OCI-LY1 (cell line): ENCODE measurements at regions not wholly inside any gene's neighbourhood (a gene's known extent, or its start where the extent isn't known, plus 50 kb on each side); places are given as distances from the start of the nearest gene placed in this dataset.

Source experiments
- H2AFZ ChIP-seq: fragments of 200-600 bp; sonication (generic), shearing (Covaris generic); 2 replicates; pipeline ENCODE4 v1.6.0; 2014; ENCODE audit warnings: antibody characterized with exemption, mild to moderate bottlenecking, low read length
- H3F3A ChIP-seq: fragments of 200-600 bp; sonication (generic), shearing (Covaris generic); 2 replicates; pipeline ENCODE4 v1.6.0; 2014; ENCODE audit warnings: mild to moderate bottlenecking, antibody characterized with exemption, low read length, moderate library complexity; ENCODE audit not compliant: insufficient read depth
- H3K27ac ChIP-seq: fragments of 200-600 bp; sonication (generic); 2 replicates; pipeline ENCODE4 v1.5.1; 2014; ENCODE audit warnings: low read length, mixed run types, mild to moderate bottlenecking, low read depth; ENCODE audit not compliant: poor library complexity, severe bottlenecking
- H3K27me3 ChIP-seq: fragments of 200-600 bp; sonication (generic); 2 replicates; pipeline ENCODE4 v1.6.0; 2014; ENCODE audit warnings: antibody characterized with exemption, mild to moderate bottlenecking, low read length, moderate library complexity; ENCODE audit not compliant: insufficient read depth
- H3K36me3 ChIP-seq: fragments of 200-600 bp; sonication (generic); 2 replicates; pipeline ENCODE4 v1.6.1; 2014; ENCODE audit warnings: mild to moderate bottlenecking, antibody characterized with exemption, low read length, moderate library complexity, mixed read lengths; ENCODE audit not compliant: insufficient read depth
- H3K4me1 ChIP-seq: fragments of 200-600 bp; sonication (generic); 2 replicates; pipeline ENCODE4 v1.5.1; 2014; ENCODE audit warnings: mild to moderate bottlenecking, low read length, moderate library complexity; ENCODE audit not compliant: insufficient read depth, severe bottlenecking
- H3K4me2 ChIP-seq: fragments of 200-600 bp; sonication (generic), shearing (Covaris generic); 2 replicates; pipeline ENCODE4 v1.6.1; 2014; ENCODE audit warnings: low read length
- H3K4me3 ChIP-seq: fragments of 200-600 bp; sonication (generic); 2 replicates; pipeline ENCODE4 v1.5.1; 2014; ENCODE audit warnings: low read length, low read depth, mild to moderate bottlenecking, mixed read lengths; ENCODE audit not compliant: poor library complexity, severe bottlenecking
- H3K79me2 ChIP-seq: fragments of 200-600 bp; shearing (Covaris generic); 2 replicates; pipeline ENCODE4 v1.6.1; 2016; ENCODE audit warnings: mixed run types, low read length, mixed read lengths; ENCODE audit not compliant: insufficient read depth
- H3K9ac ChIP-seq: fragments of 200-600 bp; sonication (generic), shearing (Covaris generic); 2 replicates; pipeline ENCODE4 v1.6.1; 2014; ENCODE audit warnings: mild to moderate bottlenecking, low read length, mixed read lengths
- H3K9me2 ChIP-seq: fragments of 200-600 bp; sonication (generic), shearing (Covaris generic); 2 replicates; pipeline ENCODE4 v1.6.1; 2014; ENCODE audit warnings: low read depth, mild to moderate bottlenecking, low read length, mixed read lengths
- H3K9me3 ChIP-seq: fragments of 200-600 bp; shearing (Covaris generic); 2 replicates; pipeline ENCODE4 v1.6.1; 2014; ENCODE audit warnings: low read length, mixed read lengths
- H4K20me1 ChIP-seq: fragments of 200-600 bp; sonication (generic), shearing (Covaris generic); 2 replicates; pipeline ENCODE4 v1.6.0; 2016; ENCODE audit warnings: mild to moderate bottlenecking, low read length; ENCODE audit not compliant: insufficient read depth
- CTCF ChIP-seq: fragments of 200-600 bp; sonication (generic), shearing (Covaris generic); IDR thresholded peaks from 2 replicates; pipeline ENCODE4 v1.5.1; 2017; ENCODE audit warnings: mild to moderate bottlenecking, antibody characterized with exemption, low read length, moderate library complexity, mixed read lengths
- EZH2 ChIP-seq: fragments of 200-600 bp; sonication (generic), shearing (Covaris generic); IDR thresholded peaks from 2 replicates; pipeline ENCODE4 v1.8.0; 2017; ENCODE audit warnings: borderline replicate concordance, mixed run types, mild to moderate bottlenecking, antibody characterized with exemption, low read length, moderate library complexity, mixed read lengths

GRCh38 chr4:125517831-125518230 is 203.1 kb downstream of the FAT4 start:
- Histone ChIP-seq H4K20me1 (no peaks in the 10 kb centered on the region), H3K9ac (no peak overlapping the region), H3K9me2 (no peaks in the 10 kb centered on the region), H3K9me3 (no peaks in the 10 kb centered on the region), H2AFZ (no peak overlapping the region), H3K4me2 (no peak overlapping the region), H3K27ac (no peak overlapping the region), H3K36me3 (no peaks in the 10 kb centered on the region), H3K4me1 (no peaks in the 10 kb centered on the region), H3F3A (no peaks in the 10 kb centered on the region), H3K79me2 (no peaks in the 10 kb centered on the region), H3K27me3 (no peaks in the 10 kb centered on the region), H3K4me3 (no peak overlapping the region)
- TF ChIP-seq CTCF (no peak), EZH2 (no peak)

- H3F3A ChIP-seq: no peaks in the 10 kb centered on the region
Measured at GRCh38 chr4:125518281-125518680, 203.5 kb downstream of the FAT4 start.

DNA sequence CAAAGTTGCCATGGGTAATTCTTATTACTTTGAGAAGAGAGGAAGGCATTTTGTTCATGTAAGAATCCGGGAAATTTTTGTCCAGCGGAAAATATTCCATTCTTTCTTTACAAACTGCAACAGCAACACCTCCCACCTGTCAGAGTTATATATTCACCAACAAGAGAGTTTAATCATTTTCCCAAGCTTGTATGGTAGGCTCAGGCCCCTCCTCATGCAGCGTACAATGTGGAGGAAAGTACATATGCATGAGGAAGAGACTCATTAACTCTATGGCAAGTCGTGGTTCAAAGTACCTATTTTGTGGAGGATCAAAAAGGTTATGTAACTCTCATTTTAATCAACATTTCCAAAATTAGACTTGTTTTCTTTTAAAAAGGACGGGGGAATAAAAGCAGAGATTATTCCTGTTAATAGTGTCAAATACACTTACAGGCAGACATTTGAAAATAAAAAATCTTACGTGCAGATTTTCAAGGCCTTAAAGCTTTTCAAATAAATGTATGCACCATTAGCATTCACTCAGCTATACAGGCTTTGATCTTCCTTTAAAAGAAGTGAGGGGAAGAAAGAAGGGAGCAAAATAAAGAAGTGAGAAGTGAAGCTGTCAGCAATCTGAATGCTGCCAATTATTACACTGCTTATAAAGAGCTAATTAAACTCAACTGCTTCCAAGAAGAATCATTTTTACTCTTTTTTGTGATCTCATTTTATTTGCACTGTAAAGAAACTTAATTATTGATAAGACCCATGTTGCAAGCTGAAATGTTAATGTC is 204.8 kb downstream of the FAT4 start:
- TF ChIP-seq EZH2 (no peak), CTCF (no peak)

More at GRCh38 chr4:125518281-125518680, 203.5 kb downstream of the FAT4 start:
- Histone ChIP-seq H3K9ac (no peak overlapping the region), H3K27ac (no peak overlapping the region), H3K27me3 (no peaks in the 10 kb centered on the region), H4K20me1 (no peaks in the 10 kb centered on the region), H3K9me2 (no peaks in the 10 kb centered on the region), H3K4me3 (no peak overlapping the region), H3K4me2 (no peak overlapping the region), H2AFZ (no peak overlapping the region), H3K4me1 (no peaks in the 10 kb centered on the region), H3K9me3 (no peaks in the 10 kb centered on the region), H3K79me2 (no peaks in the 10 kb centered on the region), H3K36me3 (no peaks in the 10 kb centered on the region)
- TF ChIP-seq CTCF: no peak
- no peak for TF ChIP-seq EZH2

More for the DNA sequence above, 204.8 kb downstream of the FAT4 start:
- Histone ChIP-seq H3K9me2 (no peaks in the 10 kb centered on the region), H3K27ac (no peak overlapping the region), H3K9ac (no peak overlapping the region), H3K4me1 (no peaks in the 10 kb centered on the region), H3K9me3 (no peaks in the 10 kb centered on the region), H3K4me3 (no peak overlapping the region), H3K79me2 (no peaks in the 10 kb centered on the region), H3K27me3 (no peaks in the 10 kb centered on the region), H3K4me2 (no peak overlapping the region), H3K36me3 (no peaks in the 10 kb centered on the region), H4K20me1 (no peaks in the 10 kb centered on the region), H2AFZ (no peak overlapping the region), H3F3A (no peaks in the 10 kb centered on the region)
